KBM-7 (cell line): ENCODE measurements at regions not wholly inside any gene's neighbourhood (a gene's known extent, or its start where the extent isn't known, plus 50 kb on each side); places are given as distances from the start of the nearest gene placed in this dataset.
"Not testable (repeated sequence)": the region's sequence is repeated elsewhere in the genome, so short reads cannot be mapped to it uniquely, and the experiment has no call there.

Experiments
- DNase-seq: peaks from one replicate; pipeline ENCODE4 v3.0.0-alpha.2; 2015
- in situ Hi-C: fragments of 300-500 bp; cut with MboI; formaldehyde crosslinking; loops from 2 replicates; pipeline ENCODE4 v1.14.3; 2020; ENCODE audit warnings: low sequenced_read_pairs, low pct_unique_long_range_greater_than_20kb, mixed read lengths

DNA sequence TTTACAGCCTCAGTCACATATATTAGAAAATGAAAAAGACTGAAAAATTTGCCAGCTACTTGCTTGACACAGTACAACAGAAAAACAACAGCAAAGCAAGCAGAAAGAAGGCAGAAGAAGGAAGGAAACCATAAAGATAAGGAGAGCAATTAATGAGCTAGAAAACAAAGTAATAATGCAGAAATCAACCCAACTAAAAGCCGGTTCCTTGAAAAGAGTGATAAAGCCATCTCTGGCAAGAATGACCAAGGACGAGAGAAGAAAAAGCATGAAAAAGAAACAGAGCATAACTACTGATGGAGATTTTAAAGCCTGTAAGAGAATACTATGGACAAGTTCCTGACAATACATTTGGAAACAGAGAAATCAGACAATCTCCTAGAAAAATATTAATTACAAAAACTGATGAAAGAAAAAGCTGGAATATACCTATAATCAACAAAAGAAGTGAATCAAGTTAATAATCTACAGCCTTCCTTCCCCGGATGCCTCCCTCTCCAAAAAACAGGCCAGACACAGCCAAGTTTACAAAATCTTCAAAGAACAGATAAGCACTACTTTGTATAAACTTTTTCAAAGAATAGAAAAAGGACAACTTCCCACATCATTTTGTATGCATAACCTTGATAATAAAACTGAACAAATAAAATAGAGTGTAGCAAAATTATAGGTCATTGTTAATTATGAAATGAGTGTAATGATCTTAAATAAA, 204.0 kb downstream of the BAMBI start:
- in situ Hi-C loops = no loop called here
- DNase-seq = no peak

DNA sequence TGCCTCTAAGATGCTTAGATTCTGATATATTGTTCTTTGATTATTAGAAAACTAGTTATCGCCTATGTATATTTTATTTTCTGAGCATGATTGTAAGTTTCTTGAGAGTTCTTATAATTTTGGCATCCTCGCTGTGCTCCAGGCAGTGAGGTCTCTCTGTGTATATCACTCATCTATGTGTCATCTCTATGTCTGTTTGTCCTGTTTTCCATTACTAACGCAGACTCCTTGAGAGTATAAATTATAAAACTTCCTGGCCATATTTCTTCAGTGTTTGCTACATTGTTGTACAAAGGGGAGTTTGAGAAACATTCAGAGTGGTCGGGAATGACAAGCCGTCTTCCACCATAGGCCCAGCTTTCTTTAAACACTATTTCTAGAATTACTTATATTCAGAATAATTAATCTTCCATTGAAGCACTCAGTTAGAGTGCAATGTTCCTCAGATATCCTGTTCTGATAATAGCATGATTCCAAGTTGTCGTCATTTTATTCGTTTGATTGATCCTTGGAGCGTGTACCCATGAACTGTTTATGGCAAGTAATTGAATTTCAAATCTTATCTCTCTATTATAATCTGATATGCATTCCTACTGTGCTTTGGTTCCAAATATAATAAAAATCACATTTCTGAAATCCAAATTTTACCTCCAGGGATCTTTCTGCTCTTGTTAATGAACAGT, 206.6 kb downstream of the BAMBI start:
- no peak for DNase-seq
- in situ Hi-C loops = no loop called here

DNA sequence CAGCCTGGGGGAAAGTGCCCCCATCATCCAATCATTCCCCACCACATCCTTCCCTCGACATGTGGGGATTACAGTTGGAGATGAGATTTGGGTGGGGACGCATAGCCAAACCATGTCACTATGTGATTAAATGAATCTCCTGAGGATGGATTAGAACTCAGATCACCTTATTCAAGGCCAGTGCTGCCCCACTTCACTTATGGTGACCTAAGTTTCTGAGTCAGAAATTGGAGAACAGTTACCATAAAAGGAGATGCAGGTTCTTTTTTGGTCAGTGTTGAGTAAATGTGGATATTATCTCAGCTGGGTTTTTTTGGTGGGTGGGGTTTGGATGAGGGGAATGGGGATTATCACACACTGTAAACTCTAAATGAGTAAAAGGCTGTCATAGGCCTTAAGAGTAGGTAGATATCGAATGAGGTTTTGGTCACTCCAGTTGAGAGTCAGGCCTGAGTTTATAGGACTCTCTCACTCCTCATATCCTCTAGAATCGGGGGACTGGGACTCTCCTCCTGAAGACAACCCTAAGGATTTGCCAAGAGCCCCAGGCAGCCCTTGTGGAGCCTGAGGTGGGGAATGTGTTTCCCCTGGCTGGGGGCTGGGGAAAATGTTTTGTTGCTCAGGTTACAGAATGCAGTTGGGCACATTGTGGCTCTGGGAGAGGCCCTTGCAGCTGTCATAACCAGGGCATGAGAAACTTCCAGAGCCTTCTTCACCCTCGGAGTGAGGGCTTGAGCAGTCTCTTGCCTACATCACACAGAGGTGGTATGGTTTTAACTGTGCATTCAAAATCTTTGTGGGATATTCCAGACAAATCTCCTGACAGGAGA, 213.0 kb downstream of the BAMBI start:
- in situ Hi-C loops = no loop called here
- no peak for DNase-seq

DNA sequence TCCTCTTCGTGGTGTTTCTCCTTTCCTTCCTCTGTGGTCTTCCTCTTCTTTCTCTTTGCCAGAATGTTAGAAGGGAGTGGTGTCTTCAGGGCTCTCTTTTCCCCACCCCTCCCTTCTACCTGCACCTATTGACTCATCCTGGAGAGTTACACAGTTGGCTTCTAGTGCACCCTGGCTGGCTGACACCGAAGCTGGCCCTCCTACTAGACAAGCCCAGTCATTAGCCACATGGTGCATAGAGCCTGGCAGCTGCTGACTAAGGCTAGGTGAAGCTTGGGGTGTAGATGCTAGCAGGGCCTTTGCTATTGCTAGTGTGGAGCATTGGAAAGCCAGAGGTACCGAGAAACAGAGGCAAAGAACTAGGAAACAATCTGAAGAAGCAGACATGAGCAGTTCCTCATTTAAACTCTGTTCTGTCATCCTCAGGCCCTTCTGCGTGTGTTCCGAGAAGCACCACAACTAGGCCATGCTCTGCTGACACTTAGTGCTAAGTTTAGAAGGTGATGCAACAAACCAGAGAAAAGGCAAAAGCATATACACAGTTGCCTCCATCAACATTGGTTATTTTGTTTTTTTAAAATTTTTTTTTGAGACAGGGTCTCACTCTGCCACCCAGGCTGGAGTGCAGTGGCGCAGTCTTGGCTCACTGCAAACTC, 213.9 kb downstream of the BAMBI start:
- in situ Hi-C loops = no loop called here
- peak; percentile 18 for DNase-seq

DNA sequence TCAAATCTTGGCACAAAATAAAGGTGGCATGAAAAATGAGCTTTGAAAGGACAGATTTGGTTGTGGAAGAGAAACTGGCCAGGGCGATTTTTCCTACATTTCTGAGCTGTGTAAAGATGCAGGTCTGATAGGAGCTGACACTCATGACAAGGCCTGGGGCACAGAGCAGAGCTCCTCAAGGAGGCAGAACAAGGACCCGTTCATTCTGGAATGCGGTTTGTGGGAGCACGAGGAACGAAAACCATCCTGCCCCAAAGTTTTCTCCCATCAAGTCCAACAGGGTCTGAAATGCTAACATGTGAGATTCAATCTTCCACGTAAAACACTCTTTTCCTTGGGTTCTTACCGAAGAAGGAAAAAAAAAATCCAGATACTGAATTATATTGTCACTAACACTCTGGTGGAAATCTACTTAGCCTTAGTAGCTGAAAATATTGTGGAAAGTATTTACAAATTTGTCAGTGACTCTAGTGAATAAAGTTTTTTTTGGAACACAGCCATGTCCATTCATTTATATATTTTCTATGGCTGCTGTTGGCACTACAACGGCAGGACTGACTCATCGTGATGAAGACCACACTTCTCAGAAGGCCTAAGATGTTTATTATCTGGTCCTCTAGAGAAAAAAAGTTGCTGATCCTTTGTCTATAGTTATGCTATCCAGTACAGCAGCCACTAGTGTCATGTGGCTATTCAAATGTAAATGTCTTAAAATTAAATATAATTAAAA, 215.7 kb downstream of the BAMBI start:
- in situ Hi-C loops = no loop called here
- no peak for DNase-seq

DNA sequence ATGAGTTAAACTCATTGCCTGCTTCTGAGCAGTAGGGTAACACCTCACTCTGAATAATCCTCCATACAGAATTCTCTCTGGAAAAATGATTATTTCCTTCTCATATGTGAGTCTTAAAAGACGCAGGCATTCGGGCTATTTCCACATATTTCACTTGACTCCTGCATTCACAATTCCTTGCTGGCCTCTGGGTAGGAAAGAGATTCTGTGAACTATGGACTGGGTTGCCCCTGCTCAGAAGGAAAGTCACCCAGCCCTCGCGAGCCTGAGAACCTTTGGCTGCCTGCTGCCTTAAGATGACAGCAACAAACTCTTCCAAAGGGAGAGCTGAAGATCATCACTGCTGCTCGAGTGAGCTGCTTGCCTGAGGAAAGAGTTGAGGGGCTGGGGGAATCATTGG, 216.8 kb downstream of the BAMBI start:
- no peak for DNase-seq
- in situ Hi-C loops = no loop called here

DNA sequence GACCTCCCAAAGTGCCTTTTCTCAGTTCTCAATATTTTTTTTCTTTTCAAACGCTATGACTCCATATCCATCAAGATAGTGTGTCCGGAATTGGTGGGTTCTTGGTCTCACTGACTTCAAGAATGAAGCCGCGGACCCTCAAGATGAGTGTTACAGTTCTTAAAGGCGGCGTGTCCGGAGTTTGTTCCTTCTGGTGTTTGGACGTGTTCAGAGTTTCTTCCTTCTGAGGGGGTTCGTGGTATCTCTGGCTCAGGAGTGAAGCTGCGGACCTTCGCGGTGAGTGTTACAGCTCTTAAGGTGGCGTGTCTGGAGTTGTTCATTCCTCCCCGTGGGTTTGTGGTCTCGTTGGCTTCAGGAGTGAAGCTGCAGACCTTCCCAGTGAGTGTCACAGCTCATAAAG, 218.3 kb downstream of the BAMBI start:
- DNase-seq, in situ Hi-C loops: not testable (repeated sequence)

DNA sequence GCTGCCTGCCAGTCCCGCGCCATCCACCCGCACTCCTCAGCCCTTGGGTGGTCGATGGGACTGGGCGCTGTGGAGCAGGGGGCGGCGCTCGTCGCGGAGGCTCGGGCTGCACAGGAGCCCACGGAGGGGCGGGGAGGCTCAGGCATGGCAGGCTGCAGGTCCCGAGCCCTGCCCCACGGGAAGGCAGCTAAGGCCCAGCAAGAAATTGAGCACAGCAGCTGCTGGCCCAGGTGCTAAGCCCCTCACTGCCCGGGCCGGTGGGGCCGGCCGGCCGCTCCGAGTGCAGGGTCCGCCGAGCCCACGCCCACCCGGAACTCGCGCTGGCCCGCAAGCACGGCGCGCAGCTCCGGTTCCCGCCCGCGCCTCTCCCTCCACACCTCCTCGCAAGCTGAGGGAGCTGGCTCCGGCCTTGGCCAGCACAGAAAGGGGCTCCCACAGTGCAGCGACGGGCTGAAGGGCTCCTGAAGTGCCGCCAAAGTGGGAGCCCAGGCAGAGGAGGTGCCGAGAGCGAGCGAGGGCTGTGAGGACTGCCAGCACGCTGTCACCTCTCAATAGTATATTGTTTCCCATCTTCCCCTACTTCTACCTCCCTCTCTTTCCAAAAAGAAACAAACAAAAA, 219.6 kb downstream of the BAMBI start:
- in situ Hi-C loops = not testable (repeated sequence)

DNA sequence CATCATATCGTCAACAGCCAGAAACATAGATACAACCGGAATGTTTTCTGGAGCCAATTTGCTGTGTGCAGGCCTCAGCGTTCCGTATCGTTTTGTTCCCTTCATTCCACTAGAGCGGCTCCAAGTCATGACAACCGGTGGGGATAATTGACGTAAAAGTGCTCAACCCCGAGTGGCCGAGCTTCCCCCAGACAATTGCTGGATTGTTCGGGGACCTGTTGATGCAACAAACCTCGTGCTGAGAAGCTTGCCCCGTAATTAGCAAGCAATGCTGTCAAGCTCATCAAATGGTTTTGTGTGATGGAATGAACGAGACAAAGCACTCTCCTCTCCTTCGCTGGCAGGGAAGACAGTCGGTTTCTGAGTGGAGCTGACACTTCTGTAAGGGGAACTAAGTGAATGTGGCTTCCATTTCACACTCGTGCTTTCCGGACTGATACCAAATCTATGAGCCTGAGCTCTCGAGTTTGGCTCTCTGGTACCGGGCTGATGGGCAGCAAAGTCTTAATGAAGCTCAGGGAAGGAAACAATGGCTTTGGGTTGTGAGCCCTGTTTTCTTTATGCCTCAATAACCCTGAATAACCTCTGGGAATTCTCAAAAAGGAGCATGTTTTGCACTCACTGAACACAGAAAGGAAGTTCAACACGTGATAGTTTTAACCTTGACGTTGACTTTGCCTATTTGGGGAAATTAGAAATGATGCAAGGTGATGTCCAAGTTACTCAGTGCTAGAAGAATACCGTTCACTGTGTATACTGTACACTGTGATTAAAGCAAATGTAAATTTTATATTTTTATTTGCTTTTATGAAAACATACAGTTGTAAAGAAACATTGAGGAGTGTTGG, 220.5 kb downstream of the BAMBI start:
- in situ Hi-C loops = no loop called here
- no peak for DNase-seq

More for the DNA sequence above, 219.6 kb downstream of the BAMBI start:
- not testable (repeated sequence) for DNase-seq

DNA sequence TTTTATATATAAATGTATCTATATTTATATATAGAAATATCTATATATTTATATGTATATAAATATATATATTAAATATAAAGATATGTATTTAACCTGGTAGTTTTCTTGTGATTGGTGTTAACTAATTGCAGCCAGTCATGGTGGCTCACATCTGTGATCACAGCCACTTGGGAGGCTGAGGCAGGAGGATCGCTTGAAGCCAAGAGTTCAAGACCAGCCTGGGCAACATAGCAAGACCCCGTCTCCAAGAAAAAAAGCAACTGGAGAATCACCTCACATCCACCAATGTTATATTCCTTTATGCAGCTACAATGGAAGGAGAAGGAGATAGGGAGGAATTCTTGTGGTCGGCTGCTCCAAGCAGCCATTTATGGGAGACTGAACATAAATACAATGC, 224.9 kb downstream of the BAMBI start:
- in situ Hi-C loops = no loop called here
- DNase-seq = no peak

DNA sequence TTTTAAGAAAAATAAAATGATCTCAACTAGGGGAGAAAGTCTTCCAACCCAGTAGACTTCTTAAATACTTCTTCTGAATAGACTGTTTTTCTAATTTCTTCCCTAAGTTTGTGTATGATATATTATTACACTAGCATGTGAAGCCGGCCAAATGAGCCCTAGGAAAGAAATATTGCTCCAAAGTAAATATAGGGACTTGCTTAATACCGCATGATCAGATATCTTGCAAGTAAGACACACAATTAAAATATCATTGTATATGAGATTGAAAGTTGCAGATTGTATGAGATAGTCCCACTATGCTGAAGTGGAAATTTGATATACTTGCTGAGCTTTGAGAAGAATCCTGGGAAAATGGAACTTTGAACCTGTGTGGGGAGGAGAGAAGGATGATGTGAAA, 225.7 kb downstream of the BAMBI start:
- in situ Hi-C loops = no loop called here

DNA sequence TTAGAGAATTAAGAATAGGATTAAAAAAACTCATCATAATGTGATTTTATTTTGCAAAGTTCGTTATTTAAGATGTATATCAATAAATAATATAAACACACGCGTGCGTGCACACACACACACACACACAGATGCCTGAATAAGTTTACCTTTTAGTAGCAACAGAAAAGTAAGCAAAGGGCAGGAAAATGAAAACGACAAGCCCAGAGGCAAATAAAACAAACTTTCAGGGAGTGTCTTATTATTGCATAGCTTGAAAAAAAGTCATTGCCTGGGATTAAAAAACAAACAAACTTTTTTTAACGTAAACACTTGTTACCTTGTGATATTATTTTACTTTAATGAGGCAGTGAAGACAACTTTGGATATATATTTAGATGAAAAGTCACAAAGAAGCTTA, 226.4 kb downstream of the BAMBI start:
- DNase-seq = no peak

More for the DNA sequence above, 225.7 kb downstream of the BAMBI start:
- DNase-seq = no peak

DNA sequence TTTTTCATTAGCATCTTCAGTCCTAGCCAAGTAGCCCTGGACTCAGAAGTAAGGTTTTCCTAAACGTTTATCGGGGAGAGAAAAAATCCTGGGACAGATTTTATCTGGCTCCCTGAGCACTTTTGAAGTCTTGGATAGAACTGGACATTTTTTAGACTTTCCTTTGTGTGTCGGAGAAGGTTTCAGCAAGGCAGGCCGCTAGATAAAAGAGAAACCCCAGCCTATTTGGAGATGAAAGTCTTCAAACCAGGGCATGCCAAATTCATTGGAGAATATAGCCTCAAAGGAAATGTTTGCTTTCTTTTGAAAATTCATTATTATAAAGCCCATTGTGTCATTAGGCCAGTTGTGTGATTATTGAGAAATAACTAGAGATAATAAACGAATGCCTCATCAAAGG, 228.1 kb downstream of the BAMBI start:
- in situ Hi-C loops = no loop called here
- DNase-seq = no peak

More for the DNA sequence above, 226.4 kb downstream of the BAMBI start:
- in situ Hi-C loops = no loop called here

DNA sequence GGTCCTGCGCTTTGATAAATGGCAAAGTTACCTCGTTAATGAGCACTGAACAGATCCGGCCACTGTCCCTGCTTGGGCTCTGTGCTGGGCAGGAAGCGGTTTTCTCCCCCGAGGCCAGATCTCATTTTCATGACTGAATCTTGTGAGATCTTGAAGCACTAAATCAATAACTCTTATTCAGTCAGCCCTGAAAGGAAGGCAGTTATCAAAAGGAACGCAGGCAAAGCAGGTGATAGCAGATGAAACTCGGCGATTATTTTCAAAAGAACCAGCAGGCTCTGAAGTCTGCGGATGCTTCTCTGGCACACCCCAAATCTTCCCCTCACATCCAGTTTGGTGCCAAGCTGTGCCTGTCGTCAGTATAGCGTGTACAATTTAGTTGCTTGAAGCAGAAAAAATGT, 228.7 kb downstream of the BAMBI start:
- DNase-seq = no peak
- in situ Hi-C loops = no loop called here

DNA sequence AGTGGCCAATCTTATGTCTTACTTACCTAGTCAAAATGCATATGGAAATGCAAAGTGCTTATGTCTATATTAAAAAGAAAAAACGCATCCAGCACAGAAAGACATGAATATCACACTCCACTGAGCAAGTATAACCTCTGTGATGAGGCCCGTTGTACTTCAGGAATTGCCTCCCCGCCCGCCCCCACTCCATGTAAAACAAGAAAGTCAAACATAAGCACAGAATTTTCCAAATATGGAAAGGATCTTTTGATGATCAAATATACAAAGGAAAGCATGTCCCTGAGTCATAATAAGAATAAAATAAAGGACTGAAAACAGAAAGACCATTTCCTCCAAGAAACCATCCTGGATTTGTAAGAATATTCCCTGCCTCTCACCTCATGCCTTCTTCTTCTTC, 229.1 kb downstream of the BAMBI start:
- in situ Hi-C loops = no loop called here
- DNase-seq = no peak

DNA sequence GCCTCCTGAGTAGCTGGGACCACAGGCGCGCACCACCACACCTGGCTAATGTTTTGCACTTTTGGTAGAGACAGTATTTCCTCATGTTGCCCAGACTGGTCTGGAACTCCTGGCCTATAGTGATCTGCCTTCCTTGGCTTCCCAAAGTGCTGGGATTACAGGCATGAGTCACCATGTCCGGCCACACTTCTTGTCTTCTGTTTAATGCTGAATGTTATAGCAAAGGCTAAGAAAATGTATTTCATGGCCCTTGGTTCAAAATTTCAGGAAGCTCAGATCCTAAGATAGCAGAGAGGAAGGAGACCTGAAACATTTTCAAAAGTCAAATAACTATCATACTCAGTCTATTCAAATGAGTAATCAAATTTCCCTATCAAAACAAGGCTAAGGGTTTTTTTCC, 229.6 kb downstream of the BAMBI start:
- in situ Hi-C loops = no loop called here
- no peak for DNase-seq

DNA sequence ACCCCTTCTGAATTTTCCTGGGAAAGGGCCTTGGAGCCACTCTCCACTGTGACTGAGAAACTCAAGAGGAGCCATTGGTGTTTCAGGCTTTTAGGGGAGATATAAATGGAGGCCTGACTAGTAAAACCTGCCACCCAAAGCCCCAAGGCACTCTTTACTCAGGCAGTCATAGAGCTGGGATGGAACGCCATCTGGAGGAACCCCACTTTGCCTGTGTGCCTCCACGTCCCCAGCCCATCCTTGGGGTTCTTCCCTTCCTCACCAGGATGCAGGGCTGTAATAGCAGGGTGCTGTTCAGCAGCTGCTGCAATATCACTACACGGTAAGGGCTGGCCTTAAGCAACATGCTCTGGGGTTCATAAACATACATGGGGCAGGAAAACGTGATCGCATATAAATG, 232.6 kb downstream of the BAMBI start:
- DNase-seq = no peak
- in situ Hi-C loops = no loop called here

DNA sequence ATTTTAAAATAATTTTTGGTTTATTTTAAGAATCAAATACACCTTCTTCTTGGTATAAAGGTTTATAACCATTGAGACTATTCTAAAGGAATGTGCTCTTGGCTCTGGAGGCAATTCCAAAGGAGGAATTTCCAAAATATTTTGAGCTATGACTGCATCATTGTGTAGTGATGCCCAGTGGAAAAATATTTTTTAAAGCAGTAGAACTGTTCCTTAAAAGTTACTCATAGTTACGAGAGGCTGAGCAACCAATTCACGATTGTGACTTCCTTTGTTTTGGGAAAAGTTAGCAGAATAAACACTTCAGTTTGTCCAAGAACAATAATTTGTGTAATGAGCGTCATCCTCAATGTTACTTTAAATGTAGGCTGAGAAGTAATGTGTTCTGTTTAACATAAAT, 233.6 kb downstream of the BAMBI start:
- DNase-seq = no peak
- in situ Hi-C loops = no loop called here
